ENCODE measurements at regions not wholly inside any gene's neighbourhood (a gene's known extent, or its start where the extent isn't known, plus 50 kb on each side); places are given as distances from the start of the nearest gene placed in this dataset.

DNA sequence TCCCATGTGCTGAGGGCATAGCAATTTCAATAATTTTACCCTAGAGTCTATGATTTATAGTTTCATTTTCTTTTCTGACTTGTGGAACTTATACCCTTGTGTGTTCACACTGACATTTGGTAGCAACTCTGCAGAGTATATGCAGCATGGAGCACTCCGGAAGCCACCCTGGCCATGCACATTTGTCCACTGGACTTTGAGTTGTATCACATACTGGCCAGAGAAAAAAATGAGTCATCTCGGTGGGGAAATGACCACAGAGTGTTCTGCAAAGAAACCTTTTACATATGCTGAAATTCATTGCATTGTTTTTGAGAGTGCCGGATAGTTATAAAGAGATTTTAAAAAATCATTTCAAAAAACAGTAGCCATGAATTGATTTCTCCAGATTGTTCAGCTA is 164.8 kb upstream of the COBL start:
- TF ChIP-seq, protein P1, sequence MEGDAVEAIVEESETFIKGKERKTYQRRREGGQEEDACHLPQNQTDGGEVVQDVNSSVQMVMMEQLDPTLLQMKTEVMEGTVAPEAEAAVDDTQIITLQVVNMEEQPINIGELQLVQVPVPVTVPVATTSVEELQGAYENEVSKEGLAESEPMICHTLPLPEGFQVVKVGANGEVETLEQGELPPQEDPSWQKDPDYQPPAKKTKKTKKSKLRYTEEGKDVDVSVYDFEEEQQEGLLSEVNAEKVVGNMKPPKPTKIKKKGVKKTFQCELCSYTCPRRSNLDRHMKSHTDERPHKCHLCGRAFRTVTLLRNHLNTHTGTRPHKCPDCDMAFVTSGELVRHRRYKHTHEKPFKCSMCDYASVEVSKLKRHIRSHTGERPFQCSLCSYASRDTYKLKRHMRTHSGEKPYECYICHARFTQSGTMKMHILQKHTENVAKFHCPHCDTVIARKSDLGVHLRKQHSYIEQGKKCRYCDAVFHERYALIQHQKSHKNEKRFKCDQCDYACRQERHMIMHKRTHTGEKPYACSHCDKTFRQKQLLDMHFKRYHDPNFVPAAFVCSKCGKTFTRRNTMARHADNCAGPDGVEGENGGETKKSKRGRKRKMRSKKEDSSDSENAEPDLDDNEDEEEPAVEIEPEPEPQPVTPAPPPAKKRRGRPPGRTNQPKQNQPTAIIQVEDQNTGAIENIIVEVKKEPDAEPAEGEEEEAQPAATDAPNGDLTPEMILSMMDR (IDR thresholded peaks at IDR 0.05) = no peak

DNA sequence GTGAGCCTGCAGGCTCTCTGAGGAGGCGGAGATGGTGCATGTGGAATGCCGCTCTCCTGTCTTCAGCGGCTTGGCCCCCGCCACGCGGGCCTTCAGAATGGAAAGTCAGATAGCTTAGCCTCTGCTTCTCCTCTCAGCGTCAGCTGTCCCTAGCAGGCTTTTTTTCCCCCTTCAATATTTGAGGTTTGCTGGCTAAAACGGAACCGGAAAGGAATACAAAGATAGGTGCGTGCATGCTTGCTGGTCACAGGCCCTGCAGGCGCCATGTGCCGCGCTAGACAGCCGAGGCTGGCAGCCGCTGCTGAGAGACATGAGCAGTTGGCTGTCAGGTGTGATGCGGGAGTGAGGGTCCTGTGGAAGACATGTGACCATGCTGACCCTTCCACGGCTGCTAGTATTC is 161.2 kb upstream of the COBL start:
- TF ChIP-seq, protein P1 (IDR thresholded peaks at IDR 0.05) = no peak

DNA sequence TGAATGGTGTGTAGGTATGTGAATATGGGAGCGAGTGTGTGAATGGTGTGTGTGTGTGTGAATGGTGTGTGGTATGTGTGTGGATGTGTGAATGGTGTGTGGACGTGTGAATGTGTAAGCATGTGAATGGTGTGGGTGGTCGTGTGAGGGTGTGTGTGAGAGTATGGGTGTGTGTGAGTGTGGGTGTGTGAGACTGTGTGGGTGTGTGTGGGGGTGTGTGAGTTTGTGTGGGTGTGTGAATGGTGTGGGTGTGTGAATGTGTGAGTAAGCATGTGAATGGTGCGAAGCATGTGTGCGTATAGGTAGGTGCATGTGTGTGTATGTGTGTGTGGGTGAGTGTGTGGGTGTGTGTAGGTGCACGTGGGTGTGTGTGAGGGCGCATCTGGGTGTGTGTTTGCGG is 160.7 kb upstream of the COBL start:
- TF ChIP-seq, protein P1 (IDR thresholded peaks at IDR 0.05) = no peak

DNA sequence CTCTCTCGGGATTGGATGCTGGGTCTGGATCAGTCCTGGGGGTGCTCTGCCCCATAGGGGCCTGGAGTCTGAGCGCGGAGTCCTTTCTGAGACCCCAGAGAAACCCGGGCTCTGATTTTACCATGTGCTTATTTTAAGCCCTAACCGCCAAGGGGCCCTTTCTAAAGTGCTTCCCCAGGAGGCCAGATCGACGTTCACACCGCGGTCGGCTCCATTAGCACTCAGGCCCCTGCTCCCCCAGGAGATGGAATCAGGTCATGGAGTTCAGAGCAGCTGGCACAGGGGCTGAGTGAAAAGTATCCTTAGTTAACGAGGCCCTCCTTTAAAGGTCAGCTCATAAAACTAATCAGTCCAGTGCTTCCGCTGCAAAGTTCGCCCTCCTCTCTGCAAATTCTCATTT is 159.4 kb upstream of the COBL start:
- TF ChIP-seq, protein P1 (IDR thresholded peaks at IDR 0.05) = no peak

DNA sequence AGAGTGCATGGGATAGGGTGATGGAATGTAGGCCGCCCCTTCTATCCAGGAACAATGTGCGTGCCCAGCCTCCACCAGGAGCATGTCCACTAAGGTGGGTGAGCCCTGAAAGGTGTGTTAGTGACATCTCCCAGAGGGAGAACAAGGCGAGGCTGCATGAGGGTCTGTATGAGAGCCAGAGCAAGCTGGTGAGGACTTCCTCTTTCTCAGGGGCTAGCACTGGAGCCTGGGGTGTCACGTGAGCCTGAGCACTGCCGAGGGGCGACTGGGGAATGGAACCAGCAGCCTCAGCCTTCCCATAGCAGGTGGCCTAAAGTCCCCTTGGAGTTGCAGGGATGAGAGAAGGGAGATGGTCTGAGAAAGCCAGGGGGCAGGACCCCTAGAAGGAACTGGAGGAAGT is 156.3 kb upstream of the COBL start:
- TF ChIP-seq, protein P1 (IDR thresholded peaks at IDR 0.05) = no peak

DNA sequence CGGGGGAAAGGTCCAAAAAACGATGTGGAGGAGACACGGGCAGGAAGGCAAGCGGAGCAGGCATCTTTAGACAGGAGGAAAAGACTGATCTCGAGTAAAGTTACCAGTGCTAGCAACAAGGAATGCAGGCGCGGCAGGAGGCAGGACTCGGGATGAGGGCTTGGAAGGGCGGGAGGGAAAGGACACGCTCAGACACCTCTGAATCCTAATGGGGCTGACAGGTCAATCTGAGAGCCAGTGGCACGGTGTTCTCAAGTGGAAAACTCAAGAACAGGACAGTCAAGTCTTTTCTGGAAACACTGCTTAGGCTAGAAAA is 155.3 kb upstream of the COBL start:
- TF ChIP-seq, protein P1 (IDR thresholded peaks at IDR 0.05) = no peak

DNA sequence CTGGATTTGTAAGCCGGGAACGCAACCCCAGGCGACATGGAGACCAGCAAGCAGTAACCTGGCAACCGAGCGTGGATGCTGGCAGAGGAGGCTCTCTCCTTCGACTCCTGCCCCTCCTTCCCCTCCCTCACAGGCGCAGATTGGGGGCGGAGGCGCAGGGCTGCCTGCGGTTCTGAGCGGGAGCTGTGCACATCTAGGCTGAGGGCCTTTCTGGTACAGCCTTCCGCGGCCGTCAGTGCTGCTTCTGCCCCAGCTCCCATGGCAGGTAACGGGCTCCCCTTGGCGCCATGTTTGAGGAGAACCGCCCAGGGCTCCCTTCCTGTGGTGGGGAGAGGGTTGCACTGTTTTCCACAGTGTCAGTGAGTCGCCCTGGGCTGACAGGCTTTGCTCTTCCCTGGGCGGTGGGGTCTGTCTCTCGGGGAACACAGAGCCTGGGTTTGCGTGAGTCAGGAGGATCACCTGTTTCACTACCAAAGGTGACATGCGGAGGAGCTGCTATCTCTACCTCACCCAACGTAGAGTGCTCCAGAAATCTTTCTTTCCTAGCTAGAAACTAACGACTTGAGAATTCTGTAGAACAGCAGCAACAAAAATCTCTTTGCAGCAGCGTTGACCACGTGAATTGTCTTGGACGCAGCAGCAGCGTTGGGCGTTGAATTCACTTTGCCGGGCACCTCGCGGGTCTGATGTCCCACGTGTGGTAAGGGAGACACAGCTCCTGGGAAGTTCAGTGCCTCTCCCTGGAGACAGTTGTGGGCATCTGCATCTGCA is 154.8 kb upstream of the COBL start:
- TF ChIP-seq, protein P1 (IDR thresholded peaks at IDR 0.05) = no peak

Measured in LNCAP (cell line).